PFSK-1 (cell line): ENCODE measurements at regions not wholly inside any gene's neighbourhood (a gene's known extent, or its start where the extent isn't known, plus 50 kb on each side); places are given as distances from the start of the nearest gene placed in this dataset.

Experiments
- POLR2AphosphoS5 ChIP-seq: IDR thresholded peaks from 2 replicates; pipeline ENCODE4 v1.6.1; 2012; ENCODE audit warnings: low read depth, mild to moderate bottlenecking, control low read depth, low read length, moderate library complexity
- REST ChIP-seq, 2 experiments: IDR thresholded peaks; 2 replicates each; pipeline versions ENCODE4 v1.6.1 to v1.8.0; 2011 to 2012; ENCODE audit warnings: low read depth in 2 of 2, low read length in 2 of 2, control low read depth in 1 of 2, inconsistent platforms in 1 of 2, mild to moderate bottlenecking in 1 of 2, moderate library complexity in 1 of 2; ENCODE audit not compliant: insufficient read depth in 1 of 2
- SIN3A ChIP-seq: IDR thresholded peaks from 2 replicates; pipeline ENCODE4 v1.6.1; 2012; ENCODE audit warnings: mild to moderate bottlenecking, low read length, moderate library complexity, borderline replicate concordance; ENCODE audit not compliant: insufficient read depth
- TAF1 ChIP-seq: IDR thresholded peaks from 2 replicates; pipeline ENCODE4 v1.6.1; 2012; ENCODE audit warnings: low read length, control low read depth, borderline replicate concordance; ENCODE audit not compliant: insufficient read depth

- TF ChIP-seq POLR2AphosphoS5 = no peak
- TF ChIP-seq SIN3A = no peak
- TF ChIP-seq TAF1 = no peak
- no peak for TF ChIP-seq REST (IDR thresholded peaks at IDR 0.05; ENCODE audit: insufficient read depth in 1 of 2, low read depth in 2 of 2, low read length in 2 of 2)
Observed at GRCh38 chr9:108746001-108746400, 109.8 kb downstream of the ACTL7B start.
